ENCODE measurements at regions not wholly inside any gene's neighbourhood (a gene's known extent, or its start where the extent isn't known, plus 50 kb on each side); places are given as distances from the start of the nearest gene placed in this dataset.

GRCh38 chr5:105304859-105305258 lies 1742.3 kb upstream of the NUDT12 start:
- H3K9ac ChIP-seq (ENCODE audit: low read depth, low read length) = no peak overlapping the region
- CTCF ChIA-PET = no interaction called here
- H4K20me1 ChIP-seq (ENCODE audit: insufficient read depth, low read length) = no peaks in the 10 kb centered on the region
- ATAC-seq (ENCODE audit: low read depth) (no peak), DNase-seq (no peak)
- H3K18ac ChIP-seq (ENCODE audit: low read depth, low read length) = no peak overlapping the region
- dilution Hi-C loops (cut with HindIII; ENCODE audit: low sequenced_read_pairs, unreplicated experiment) = no loop called here
- POLR2A ChIA-PET (ENCODE audit: unreplicated experiment) = no interaction called here
- no peak overlapping the region for H2BK20ac ChIP-seq (ENCODE audit: low read depth, low read length)
- no peak overlapping the region for H2AK5ac ChIP-seq (ENCODE audit: low read depth, low read length)
- H3K9me3 ChIP-seq (ENCODE audit: control insufficient read depth, insufficient read depth, low read length) = no peaks in the 10 kb centered on the region
- no peak overlapping the region for H4K8ac ChIP-seq (ENCODE audit: low read depth in 2 of 2, low read length in 2 of 2)
- no peak for TF ChIP-seq MAFK (IDR thresholded peaks at IDR 0.05; ENCODE audit: low read depth, low read length)
- no peak for TF ChIP-seq NFE2L2 (IDR thresholded peaks at IDR 0.05; ENCODE audit: low read depth, low read length)
- no peak for TF ChIP-seq FOS (IDR thresholded peaks at IDR 0.05; ENCODE audit: low read depth, low read length)
- no peak for TF ChIP-seq RAD21 (IDR thresholded peaks at IDR 0.05; ENCODE audit: low read length)
- no peak for TF ChIP-seq SMC3 (IDR thresholded peaks at IDR 0.05; ENCODE audit: low read depth, low read length)
- TF ChIP-seq CEBPB (IDR thresholded peaks at IDR 0.05; ENCODE audit: low read depth, low read length) = no peak
- TF ChIP-seq BHLHE40 (IDR thresholded peaks at IDR 0.05; ENCODE audit: low read depth, low read length) = no peak
- no peak for TF ChIP-seq MAZ (IDR thresholded peaks at IDR 0.05; ENCODE audit: borderline replicate concordance, low read depth, low read length)
- TF ChIP-seq CHD1 (IDR thresholded peaks at IDR 0.05; ENCODE audit: low read depth, low read length) = no peak
- no peak for TF ChIP-seq USF2 (IDR thresholded peaks at IDR 0.05; ENCODE audit: low read depth, low read length)
- TF ChIP-seq RCOR1 (IDR thresholded peaks at IDR 0.05; ENCODE audit: insufficient replicate concordance, low read length) = no peak
- no peak for TF ChIP-seq RFX5 (IDR thresholded peaks at IDR 0.05; ENCODE audit: low read depth, low read length)
- H3K14ac ChIP-seq (replicated peaks; ENCODE audit: low read depth, low read length) = no peak overlapping the region
- H3K23ac ChIP-seq (ENCODE audit: low read depth, low read length) = no peak overlapping the region
- H4K5ac ChIP-seq (ENCODE audit: low read depth, low read length) = no peak overlapping the region
- H3K79me1 ChIP-seq (ENCODE audit: low read depth in 1 of 2, low read length in 2 of 2) = no peaks in the 10 kb centered on the region
- H4K91ac ChIP-seq (ENCODE audit: insufficient read depth, low read depth, low read length) = no peak overlapping the region
- no peak overlapping the region for H2BK5ac ChIP-seq (ENCODE audit: low read depth, low read length, poor library complexity, severe bottlenecking)
- no peak overlapping the region for H3K56ac ChIP-seq (ENCODE audit: extremely low read depth, insufficient read depth, low read length)
- no peak overlapping the region for H3K4me2 ChIP-seq (ENCODE audit: low read depth, low read length)
- BruUV-seq (replicated peaks) = no TSS peak
- H3K27ac ChIP-seq (ENCODE audit: insufficient read depth, low read length) = no peak overlapping the region
- in situ Hi-C loops (cut with MboI; ENCODE audit: low sequenced_read_pairs) = no loop called here
- H2BK15ac ChIP-seq (ENCODE audit: low read depth, low read length) = no peak overlapping the region
- intact Hi-C loops (cut with micrococcal nuclease) = no loop called here
- no peaks in the 10 kb centered on the region for H3K27me3 ChIP-seq (ENCODE audit: control insufficient read depth, insufficient read depth, low read length)
- no peaks in the 10 kb centered on the region for H3K36me3 ChIP-seq (ENCODE audit: control insufficient read depth, insufficient read depth, low read length)
- H3K9me1 ChIP-seq (ENCODE audit: insufficient read depth, low read length) = no peaks in the 10 kb centered on the region
- H2AK9ac ChIP-seq (replicated peaks; ENCODE audit: low read depth, low read length, poor library complexity) = no peak overlapping the region
- H2AFZ ChIP-seq (replicated peaks; ENCODE audit: low read length, poor library complexity) = no peak overlapping the region
- no peak overlapping the region for H2BK120ac ChIP-seq (ENCODE audit: low read depth, low read length)
- H3K4ac ChIP-seq (ENCODE audit: low read depth, low read length) = no peak overlapping the region
- no CpG with 5 or more reads among the region's 1 CpG for WGBS, 2 experiments (ENCODE audit: extremely low coverage in 2 of 2, insufficient read length in 1 of 2)
- no peak overlapping the region for H3K4me3 ChIP-seq (ENCODE audit: insufficient read depth, low read depth, low read length)
- H3K4me1 ChIP-seq (ENCODE audit: control insufficient read depth, insufficient read depth, low read length) = no peaks in the 10 kb centered on the region

All from IMR-90 (cell line).